Colon (tissue), 2 donors: ENCODE measurements at regions not wholly inside any gene's neighbourhood (a gene's known extent, or its start where the extent isn't known, plus 50 kb on each side); places are given as distances from the start of the nearest gene placed in this dataset.

Experiments used
- FAIRE-seq: peaks from 2 replicates; lab custom pipeline; 2012; peaks lifted over from hg19 to GRCh38; lab: Jason Lieb, UNC
- donor health status: control.
- donor health status: control.

DNA sequence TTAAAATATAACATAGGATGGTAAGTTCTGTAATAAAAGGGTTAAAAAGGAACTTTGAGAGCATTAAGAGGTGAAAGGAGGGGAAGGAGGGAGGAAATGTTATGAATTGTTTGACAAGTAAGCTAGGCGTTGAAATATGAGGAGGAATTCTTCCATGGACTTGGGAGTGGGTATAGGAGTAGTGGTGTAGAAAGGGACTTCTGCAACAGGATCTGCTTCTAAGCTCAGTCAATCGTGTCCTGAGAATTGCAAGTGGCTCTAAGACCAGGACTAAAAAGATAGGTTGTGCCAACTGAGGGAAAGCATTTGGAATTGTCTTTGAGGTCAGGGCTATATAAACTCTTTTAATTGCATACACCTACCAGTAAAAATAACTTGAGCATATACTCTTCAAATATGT is 74.1 kb upstream of the SLC38A2 start:
- no peak for FAIRE-seq

DNA sequence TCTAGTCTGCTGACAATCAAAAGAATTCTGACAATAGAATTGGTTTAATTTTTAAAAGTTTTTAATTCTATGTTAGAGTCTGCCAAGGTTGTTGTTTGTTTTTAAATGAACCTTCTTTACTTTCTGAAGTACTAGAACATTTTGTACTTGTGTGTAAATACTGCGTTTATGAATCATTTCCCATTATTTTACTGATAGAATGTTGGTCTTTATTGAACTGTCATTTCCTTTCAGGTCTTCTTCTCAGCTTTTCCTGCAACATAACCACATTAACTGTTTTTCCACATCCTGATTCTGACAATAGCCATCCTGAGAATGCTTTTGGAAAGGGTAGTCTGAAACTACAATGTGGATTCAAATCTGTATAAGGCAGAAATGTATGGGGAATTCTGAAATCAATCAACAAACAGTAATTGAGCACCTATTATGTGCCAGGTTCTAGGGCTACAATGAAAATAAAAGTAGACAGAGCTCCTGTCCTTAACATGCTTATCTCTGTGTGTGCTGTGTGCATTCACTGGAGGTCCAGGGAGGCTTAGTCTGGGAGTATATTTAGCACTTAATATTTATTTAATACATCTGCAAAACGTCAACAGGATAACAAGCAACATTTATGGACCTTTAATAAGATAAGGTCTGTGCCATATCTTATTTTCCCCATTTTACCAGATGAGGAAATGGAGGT is 73.1 kb upstream of the SLC38A2 start:
- FAIRE-seq: no peak

- no peak for FAIRE-seq
Measured at GRCh38 chr12:46445093-46445492, 72.5 kb upstream of the SLC38A2 start.

- FAIRE-seq: no peak
Measured at GRCh38 chr12:46443594-46444263, 71.2 kb upstream of the SLC38A2 start.

DNA sequence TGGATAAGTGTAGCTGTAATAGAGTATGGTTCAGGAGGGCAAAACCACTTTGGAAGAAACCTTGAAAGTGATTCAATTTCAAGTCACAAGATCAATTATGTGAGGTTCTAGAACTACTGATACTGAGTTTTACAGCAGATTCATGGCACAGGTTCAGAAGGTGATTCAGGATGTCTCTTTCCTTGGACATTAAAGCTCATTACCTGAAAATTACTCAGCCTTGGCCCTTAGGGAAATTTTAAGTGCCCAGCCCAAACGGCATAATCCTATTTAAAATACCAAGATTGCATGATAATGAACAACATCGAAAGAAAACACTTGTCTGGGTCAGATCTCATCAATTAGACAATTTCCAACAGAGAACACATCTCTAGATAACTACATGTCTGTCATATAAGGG is 70.2 kb upstream of the SLC38A2 start:
- FAIRE-seq: no peak

GRCh38 chr12:46442239-46442638 is 69.7 kb upstream of the SLC38A2 start:
- no peak for FAIRE-seq

GRCh38 chr12:46439793-46440511 is 67.4 kb upstream of the SLC38A2 start:
- FAIRE-seq: no peak

- FAIRE-seq: no peak
Measured at GRCh38 chr12:46438719-46439319, 66.2 kb upstream of the SLC38A2 start.

DNA sequence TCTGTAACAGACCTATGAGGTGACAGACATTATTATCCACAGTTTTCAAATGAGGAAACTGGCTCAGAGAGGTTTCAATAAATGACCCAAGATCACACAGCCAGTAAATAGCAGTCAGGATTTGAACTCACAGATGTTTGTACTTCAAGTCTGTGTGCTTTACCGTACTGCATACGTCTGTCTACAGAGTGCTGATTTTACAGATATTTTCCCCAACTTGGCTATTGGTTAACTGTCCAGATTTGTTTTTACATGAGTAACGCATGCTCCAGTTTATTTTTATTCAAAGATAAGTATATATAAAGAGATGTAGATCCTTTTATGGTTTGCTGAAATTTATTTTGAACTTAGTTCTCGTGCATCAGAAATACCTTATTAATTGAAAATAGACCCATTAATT is 65.7 kb upstream of the SLC38A2 start:
- no peak for FAIRE-seq

GRCh38 chr12:46437469-46437868 is 64.9 kb upstream of the SLC38A2 start:
- FAIRE-seq: no peak

GRCh38 chr12:46436747-46437146 is 64.2 kb upstream of the SLC38A2 start:
- FAIRE-seq: no peak

DNA sequence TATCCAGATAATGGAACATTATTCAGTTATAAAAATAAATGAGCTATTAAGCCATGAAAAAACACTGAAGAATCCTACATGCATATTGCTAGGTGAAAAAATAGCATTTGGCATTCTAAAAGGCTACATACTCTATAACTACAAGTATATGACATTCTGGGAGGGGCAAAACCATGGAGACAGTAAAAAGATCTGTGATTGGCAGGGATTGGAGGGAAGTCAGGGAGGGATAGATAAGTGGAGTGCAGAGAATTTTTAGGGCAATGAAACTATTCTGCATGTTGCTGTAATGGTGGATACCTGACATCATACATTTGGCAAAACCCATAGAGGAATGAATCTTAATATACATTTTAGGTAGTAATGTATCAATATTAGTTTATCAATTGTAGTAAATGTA is 63.1 kb upstream of the SLC38A2 start:
- FAIRE-seq: no peak

- no peak for FAIRE-seq
Measured at GRCh38 chr12:46435029-46435428, 62.5 kb upstream of the SLC38A2 start.

GRCh38 chr12:46433829-46434228 is 61.3 kb upstream of the SLC38A2 start:
- no peak for FAIRE-seq

GRCh38 chr12:46432325-46432724 is 59.8 kb upstream of the SLC38A2 start:
- no peak for FAIRE-seq

DNA sequence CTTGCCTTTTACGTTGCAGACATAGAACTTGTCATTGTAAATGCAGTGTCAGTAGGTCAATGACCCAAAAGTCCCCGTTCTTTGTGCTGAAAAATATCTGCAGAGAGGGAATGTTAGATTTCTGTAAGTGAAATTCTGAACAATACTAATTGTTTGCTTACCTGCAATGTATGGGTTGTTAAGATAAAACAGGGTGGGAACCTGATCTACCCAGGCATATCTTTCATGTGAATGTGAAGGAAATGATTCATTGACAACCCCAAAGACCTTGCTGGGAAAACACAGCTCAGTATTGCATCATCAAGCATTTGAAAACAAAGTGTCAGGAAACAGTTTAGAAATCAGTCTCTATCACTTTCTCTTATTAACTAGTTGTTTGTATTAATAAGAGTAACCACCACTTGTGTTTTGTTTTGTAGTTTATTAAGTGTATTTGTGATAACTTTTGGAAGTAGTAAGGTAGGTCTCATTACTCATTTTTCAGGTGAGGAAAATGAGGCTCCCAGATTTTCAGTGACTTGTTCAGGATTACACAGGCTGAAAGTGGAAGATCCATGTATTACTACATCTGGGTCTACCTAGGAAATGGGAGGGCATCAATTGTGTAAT is 57.9 kb upstream of the SLC38A2 start:
- peak; percentile 21 for FAIRE-seq
